ENCODE measurements at regions not wholly inside any gene's neighbourhood (a gene's known extent, or its start where the extent isn't known, plus 50 kb on each side); places are given as distances from the start of the nearest gene placed in this dataset.

DNA sequence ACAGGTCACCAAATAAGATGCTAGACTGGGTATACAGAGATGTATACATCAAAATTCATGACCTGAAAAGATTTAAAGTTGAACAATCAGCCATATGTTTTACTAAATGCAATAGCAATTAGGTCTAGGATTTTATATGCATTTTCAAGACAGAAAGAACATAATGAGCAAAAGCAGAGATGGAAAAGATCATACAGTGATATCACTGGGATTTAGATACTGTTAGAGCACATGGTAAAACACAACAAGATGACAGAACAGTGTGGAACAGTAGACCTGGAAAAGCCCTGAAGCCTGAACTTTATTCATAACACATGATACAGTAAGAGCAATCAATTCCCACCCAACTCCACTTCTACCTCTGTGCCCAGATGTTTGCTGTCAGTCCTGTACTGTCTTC is 585.9 kb downstream of the PRR16 start (continued):
- TF ChIP-seq, protein P1, sequence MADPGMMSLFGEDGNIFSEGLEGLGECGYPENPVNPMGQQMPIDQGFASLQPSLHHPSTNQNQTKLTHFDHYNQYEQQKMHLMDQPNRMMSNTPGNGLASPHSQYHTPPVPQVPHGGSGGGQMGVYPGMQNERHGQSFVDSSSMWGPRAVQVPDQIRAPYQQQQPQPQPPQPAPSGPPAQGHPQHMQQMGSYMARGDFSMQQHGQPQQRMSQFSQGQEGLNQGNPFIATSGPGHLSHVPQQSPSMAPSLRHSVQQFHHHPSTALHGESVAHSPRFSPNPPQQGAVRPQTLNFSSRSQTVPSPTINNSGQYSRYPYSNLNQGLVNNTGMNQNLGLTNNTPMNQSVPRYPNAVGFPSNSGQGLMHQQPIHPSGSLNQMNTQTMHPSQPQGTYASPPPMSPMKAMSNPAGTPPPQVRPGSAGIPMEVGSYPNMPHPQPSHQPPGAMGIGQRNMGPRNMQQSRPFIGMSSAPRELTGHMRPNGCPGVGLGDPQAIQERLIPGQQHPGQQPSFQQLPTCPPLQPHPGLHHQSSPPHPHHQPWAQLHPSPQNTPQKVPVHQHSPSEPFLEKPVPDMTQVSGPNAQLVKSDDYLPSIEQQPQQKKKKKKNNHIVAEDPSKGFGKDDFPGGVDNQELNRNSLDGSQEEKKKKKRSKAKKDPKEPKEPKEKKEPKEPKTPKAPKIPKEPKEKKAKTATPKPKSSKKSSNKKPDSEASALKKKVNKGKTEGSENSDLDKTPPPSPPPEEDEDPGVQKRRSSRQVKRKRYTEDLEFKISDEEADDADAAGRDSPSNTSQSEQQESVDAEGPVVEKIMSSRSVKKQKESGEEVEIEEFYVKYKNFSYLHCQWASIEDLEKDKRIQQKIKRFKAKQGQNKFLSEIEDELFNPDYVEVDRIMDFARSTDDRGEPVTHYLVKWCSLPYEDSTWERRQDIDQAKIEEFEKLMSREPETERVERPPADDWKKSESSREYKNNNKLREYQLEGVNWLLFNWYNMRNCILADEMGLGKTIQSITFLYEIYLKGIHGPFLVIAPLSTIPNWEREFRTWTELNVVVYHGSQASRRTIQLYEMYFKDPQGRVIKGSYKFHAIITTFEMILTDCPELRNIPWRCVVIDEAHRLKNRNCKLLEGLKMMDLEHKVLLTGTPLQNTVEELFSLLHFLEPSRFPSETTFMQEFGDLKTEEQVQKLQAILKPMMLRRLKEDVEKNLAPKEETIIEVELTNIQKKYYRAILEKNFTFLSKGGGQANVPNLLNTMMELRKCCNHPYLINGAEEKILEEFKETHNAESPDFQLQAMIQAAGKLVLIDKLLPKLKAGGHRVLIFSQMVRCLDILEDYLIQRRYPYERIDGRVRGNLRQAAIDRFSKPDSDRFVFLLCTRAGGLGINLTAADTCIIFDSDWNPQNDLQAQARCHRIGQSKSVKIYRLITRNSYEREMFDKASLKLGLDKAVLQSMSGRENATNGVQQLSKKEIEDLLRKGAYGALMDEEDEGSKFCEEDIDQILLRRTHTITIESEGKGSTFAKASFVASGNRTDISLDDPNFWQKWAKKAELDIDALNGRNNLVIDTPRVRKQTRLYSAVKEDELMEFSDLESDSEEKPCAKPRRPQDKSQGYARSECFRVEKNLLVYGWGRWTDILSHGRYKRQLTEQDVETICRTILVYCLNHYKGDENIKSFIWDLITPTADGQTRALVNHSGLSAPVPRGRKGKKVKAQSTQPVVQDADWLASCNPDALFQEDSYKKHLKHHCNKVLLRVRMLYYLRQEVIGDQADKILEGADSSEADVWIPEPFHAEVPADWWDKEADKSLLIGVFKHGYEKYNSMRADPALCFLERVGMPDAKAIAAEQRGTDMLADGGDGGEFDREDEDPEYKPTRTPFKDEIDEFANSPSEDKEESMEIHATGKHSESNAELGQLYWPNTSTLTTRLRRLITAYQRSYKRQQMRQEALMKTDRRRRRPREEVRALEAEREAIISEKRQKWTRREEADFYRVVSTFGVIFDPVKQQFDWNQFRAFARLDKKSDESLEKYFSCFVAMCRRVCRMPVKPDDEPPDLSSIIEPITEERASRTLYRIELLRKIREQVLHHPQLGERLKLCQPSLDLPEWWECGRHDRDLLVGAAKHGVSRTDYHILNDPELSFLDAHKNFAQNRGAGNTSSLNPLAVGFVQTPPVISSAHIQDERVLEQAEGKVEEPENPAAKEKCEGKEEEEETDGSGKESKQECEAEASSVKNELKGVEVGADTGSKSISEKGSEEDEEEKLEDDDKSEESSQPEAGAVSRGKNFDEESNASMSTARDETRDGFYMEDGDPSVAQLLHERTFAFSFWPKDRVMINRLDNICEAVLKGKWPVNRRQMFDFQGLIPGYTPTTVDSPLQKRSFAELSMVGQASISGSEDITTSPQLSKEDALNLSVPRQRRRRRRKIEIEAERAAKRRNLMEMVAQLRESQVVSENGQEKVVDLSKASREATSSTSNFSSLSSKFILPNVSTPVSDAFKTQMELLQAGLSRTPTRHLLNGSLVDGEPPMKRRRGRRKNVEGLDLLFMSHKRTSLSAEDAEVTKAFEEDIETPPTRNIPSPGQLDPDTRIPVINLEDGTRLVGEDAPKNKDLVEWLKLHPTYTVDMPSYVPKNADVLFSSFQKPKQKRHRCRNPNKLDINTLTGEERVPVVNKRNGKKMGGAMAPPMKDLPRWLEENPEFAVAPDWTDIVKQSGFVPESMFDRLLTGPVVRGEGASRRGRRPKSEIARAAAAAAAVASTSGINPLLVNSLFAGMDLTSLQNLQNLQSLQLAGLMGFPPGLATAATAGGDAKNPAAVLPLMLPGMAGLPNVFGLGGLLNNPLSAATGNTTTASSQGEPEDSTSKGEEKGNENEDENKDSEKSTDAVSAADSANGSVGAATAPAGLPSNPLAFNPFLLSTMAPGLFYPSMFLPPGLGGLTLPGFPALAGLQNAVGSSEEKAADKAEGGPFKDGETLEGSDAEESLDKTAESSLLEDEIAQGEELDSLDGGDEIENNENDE (IDR thresholded peaks at IDR 0.05; ENCODE audit: low read depth, low read length) = no peak
- TF ChIP-seq ESRRA (IDR thresholded peaks at IDR 0.05; ENCODE audit: borderline replicate concordance, low read depth) (no peak), SAP30 (IDR thresholded peaks at IDR 0.05; ENCODE audit: borderline replicate concordance, insufficient read depth, low read depth, low read length, poor library complexity, severe bottlenecking) (no peak)
- TF ChIP-seq, protein P2, sequence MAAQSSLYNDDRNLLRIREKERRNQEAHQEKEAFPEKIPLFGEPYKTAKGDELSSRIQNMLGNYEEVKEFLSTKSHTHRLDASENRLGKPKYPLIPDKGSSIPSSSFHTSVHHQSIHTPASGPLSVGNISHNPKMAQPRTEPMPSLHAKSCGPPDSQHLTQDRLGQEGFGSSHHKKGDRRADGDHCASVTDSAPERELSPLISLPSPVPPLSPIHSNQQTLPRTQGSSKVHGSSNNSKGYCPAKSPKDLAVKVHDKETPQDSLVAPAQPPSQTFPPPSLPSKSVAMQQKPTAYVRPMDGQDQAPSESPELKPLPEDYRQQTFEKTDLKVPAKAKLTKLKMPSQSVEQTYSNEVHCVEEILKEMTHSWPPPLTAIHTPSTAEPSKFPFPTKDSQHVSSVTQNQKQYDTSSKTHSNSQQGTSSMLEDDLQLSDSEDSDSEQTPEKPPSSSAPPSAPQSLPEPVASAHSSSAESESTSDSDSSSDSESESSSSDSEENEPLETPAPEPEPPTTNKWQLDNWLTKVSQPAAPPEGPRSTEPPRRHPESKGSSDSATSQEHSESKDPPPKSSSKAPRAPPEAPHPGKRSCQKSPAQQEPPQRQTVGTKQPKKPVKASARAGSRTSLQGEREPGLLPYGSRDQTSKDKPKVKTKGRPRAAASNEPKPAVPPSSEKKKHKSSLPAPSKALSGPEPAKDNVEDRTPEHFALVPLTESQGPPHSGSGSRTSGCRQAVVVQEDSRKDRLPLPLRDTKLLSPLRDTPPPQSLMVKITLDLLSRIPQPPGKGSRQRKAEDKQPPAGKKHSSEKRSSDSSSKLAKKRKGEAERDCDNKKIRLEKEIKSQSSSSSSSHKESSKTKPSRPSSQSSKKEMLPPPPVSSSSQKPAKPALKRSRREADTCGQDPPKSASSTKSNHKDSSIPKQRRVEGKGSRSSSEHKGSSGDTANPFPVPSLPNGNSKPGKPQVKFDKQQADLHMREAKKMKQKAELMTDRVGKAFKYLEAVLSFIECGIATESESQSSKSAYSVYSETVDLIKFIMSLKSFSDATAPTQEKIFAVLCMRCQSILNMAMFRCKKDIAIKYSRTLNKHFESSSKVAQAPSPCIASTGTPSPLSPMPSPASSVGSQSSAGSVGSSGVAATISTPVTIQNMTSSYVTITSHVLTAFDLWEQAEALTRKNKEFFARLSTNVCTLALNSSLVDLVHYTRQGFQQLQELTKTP (IDR thresholded peaks at IDR 0.05; ENCODE audit: low read depth in 1 of 2, partially characterized antibody in 2 of 2) = no peak

Data from K562 (cell line).